Keratinocyte (primary cell): ENCODE measurements at regions not wholly inside any gene's neighbourhood (a gene's known extent, or its start where the extent isn't known, plus 50 kb on each side); places are given as distances from the start of the nearest gene placed in this dataset.

ENCODE experiments used
- DNase-seq: peaks from one replicate; pipeline ENCODE4 v3.0.0-alpha.2; 2011; ENCODE audit warnings: low read depth, missing footprints, low spot score
- FAIRE-seq: peaks from 2 replicates; lab custom pipeline; 2011; peaks lifted over from hg19 to GRCh38; lab: Jason Lieb, UNC
- H2AFZ ChIP-seq: 2 replicates; pipeline ENCODE4 v1.6.0; 2012; ENCODE audit warnings: low read length, control low read depth, inconsistent platforms; ENCODE audit not compliant: control insufficient read depth
- H3K27ac ChIP-seq: 2 replicates; pipeline ENCODE4 v1.5.1; 2011; ENCODE audit warnings: low read length; ENCODE audit not compliant: control insufficient read depth, insufficient read depth
- H3K27me3 ChIP-seq: 3 replicates; pipeline ENCODE4 v1.6.0; 2011; ENCODE audit warnings: low read length; ENCODE audit not compliant: control insufficient read depth, insufficient read depth; ENCODE audit errors: extremely low read depth
- H3K36me3 ChIP-seq, 2 experiments: 2 replicates in 1 of 2; 3 replicates in 1 of 2; pipeline ENCODE4 v1.5.1; 2011; ENCODE audit warnings: low read length in 2 of 2, mild to moderate bottlenecking in 1 of 2; ENCODE audit not compliant: control insufficient read depth in 2 of 2, insufficient read depth in 2 of 2; ENCODE audit errors: extremely low read depth in 1 of 2
- H3K4me1 ChIP-seq: 3 replicates; pipeline ENCODE4 v1.5.1; 2011; ENCODE audit warnings: low read length; ENCODE audit not compliant: control insufficient read depth, insufficient read depth; ENCODE audit errors: extremely low read depth
- H3K4me2 ChIP-seq: 3 replicates; pipeline ENCODE4 v1.6.0; 2011; ENCODE audit warnings: low read depth, low read length; ENCODE audit not compliant: control insufficient read depth, insufficient read depth; ENCODE audit errors: extremely low read depth
- H3K4me3 ChIP-seq, 3 experiments: fragments of 200-600 bp in 1 of 3; sonication (generic) in 1 of 3; 2 replicates in 2 of 3; 3 replicates in 1 of 3; pipeline ENCODE4 v1.5.1; 2011 to 2016; ENCODE audit warnings: low read length in 3 of 3, mild to moderate bottlenecking in 3 of 3, control low read depth in 2 of 3, inconsistent platforms in 1 of 3, low read depth in 1 of 3, mixed read lengths in 1 of 3, mixed run types in 1 of 3, moderate library complexity in 1 of 3; ENCODE audit not compliant: control insufficient read depth in 2 of 3, insufficient read depth in 2 of 3; ENCODE audit errors: extremely low read depth in 1 of 3
- H3K79me2 ChIP-seq: 2 replicates; pipeline ENCODE4 v1.6.0; 2012; ENCODE audit warnings: low read length; ENCODE audit not compliant: control insufficient read depth, insufficient read depth
- H3K9ac ChIP-seq: 3 replicates; pipeline ENCODE4 v1.6.0; 2011; ENCODE audit warnings: low read length; ENCODE audit not compliant: control insufficient read depth, insufficient read depth; ENCODE audit errors: extremely low read depth
- H3K9me1 ChIP-seq: 3 replicates; pipeline ENCODE4 v1.6.0; 2011; ENCODE audit warnings: low read length; ENCODE audit not compliant: control insufficient read depth, insufficient read depth; ENCODE audit errors: extremely low read depth
- H3K9me3 ChIP-seq: 2 replicates; pipeline ENCODE4 v1.5.1; 2012; ENCODE audit warnings: low read depth, low read length; ENCODE audit not compliant: control insufficient read depth
- H4K20me1 ChIP-seq: 3 replicates; pipeline ENCODE4 v1.6.0; 2011; ENCODE audit warnings: low read length; ENCODE audit not compliant: control insufficient read depth, insufficient read depth; ENCODE audit errors: extremely low read depth
- CTCF ChIP-seq, 3 experiments: IDR thresholded peaks in 1 of 3; conservative IDR thresholded peaks in 1 of 3; optimal IDR thresholded peaks in 1 of 3; 2 replicates in 2 of 3; 3 replicates in 1 of 3; pipeline versions ENCODE3 to v1.5.1; 2011; ENCODE audit warnings: low read length in 3 of 3, mild to moderate bottlenecking in 3 of 3, moderate library complexity in 2 of 3, control low read depth in 1 of 3, inconsistent platforms in 1 of 3; ENCODE audit not compliant: insufficient read depth in 2 of 3; ENCODE audit errors: extremely low read depth in 1 of 3
- EZH2 ChIP-seq: IDR thresholded peaks from one replicate; pipeline ENCODE4 v1.6.1; 2012; ENCODE audit warnings: inconsistent platforms, mild to moderate bottlenecking, low read length, moderate library complexity
- dilution Hi-C: fragments of 300-500 bp; cut with MboI; formaldehyde crosslinking; loops from one replicate; pipeline ENCODE4 v1.7.0; 2020; ENCODE audit warnings: low sequenced_read_pairs; ENCODE audit not compliant: extremely low pct_ligation_motif_present

GRCh38 chr5:3842591-3842990 is 247.0 kb downstream of the IRX1 start:
- H3K9ac ChIP-seq, result no peak overlapping the region
- H3K27ac ChIP-seq, result no peak overlapping the region
- H3K4me1 ChIP-seq, result no peaks in the 10 kb centered on the region
- H3K36me3 ChIP-seq, result no peaks in the 10 kb centered on the region
- H2AFZ ChIP-seq, result no peak overlapping the region
- H3K4me2 ChIP-seq, result no peak overlapping the region
- FAIRE-seq, result no peak
- H3K27me3 ChIP-seq, result no peaks in the 10 kb centered on the region
- TF ChIP-seq EZH2 (no peak), CTCF (optimal IDR thresholded peaks at IDR 0.05 in 1 of 3, IDR thresholded peaks at IDR 0.05 in 1 of 3, conservative IDR thresholded peaks at IDR 0.05 in 1 of 3; ENCODE audit: extremely low read depth in 1 of 3, insufficient read depth in 2 of 3, low read length in 3 of 3) (no peak)
- no peaks in the 10 kb centered on the region for H3K9me1 ChIP-seq
- H4K20me1 ChIP-seq, result no peaks in the 10 kb centered on the region
- H3K4me3 ChIP-seq, result no peak overlapping the region
- dilution Hi-C loops, result no loop called here
- no peak for DNase-seq
- no peaks in the 10 kb centered on the region for H3K79me2 ChIP-seq
- H3K9me3 ChIP-seq, result no peaks in the 10 kb centered on the region

GRCh38 chr5:3843706-3844105 is 248.1 kb downstream of the IRX1 start:
- no peak overlapping the region for H3K9ac ChIP-seq
- no peaks in the 10 kb centered on the region for H3K9me1 ChIP-seq
- FAIRE-seq (no peak), DNase-seq (no peak)
- H3K4me1 ChIP-seq, result no peaks in the 10 kb centered on the region
- no peak overlapping the region for H3K27ac ChIP-seq
- TF ChIP-seq EZH2 (no peak), CTCF (optimal IDR thresholded peaks at IDR 0.05 in 1 of 3, IDR thresholded peaks at IDR 0.05 in 1 of 3, conservative IDR thresholded peaks at IDR 0.05 in 1 of 3; ENCODE audit: extremely low read depth in 1 of 3, insufficient read depth in 2 of 3, low read length in 3 of 3) (no peak)
- dilution Hi-C loops, result no loop called here
- H3K4me3 ChIP-seq, result no peak overlapping the region
- H3K36me3 ChIP-seq, result no peaks in the 10 kb centered on the region
- H2AFZ ChIP-seq, result no peak overlapping the region
- no peaks in the 10 kb centered on the region for H3K27me3 ChIP-seq
- H3K79me2 ChIP-seq, result no peaks in the 10 kb centered on the region
- no peaks in the 10 kb centered on the region for H3K9me3 ChIP-seq
- no peaks in the 10 kb centered on the region for H4K20me1 ChIP-seq
- H3K4me2 ChIP-seq, result no peak overlapping the region
